Iris pigment epithelial cell (primary cell): ENCODE measurements at regions not wholly inside any gene's neighbourhood (a gene's known extent, or its start where the extent isn't known, plus 50 kb on each side); places are given as distances from the start of the nearest gene placed in this dataset.
"Not testable (repeated sequence)": the region's sequence is repeated elsewhere in the genome, so short reads cannot be mapped to it uniquely, and the experiment has no call there.

Source experiments
- DNase-seq: peaks from one replicate; pipeline ENCODE4 v3.0.0-alpha.2; 2011; ENCODE audit warnings: low read depth

GRCh38 chr3:194189243-194189791 lies 53.4 kb downstream of the HES1 start:
- peak; percentile 11 for DNase-seq

GRCh38 chr3:194191850-194192249 lies 55.9 kb downstream of the HES1 start:
- not testable (repeated sequence) for DNase-seq

GRCh38 chr3:194194051-194194756 lies 58.3 kb downstream of the HES1 start:
- DNase-seq, result no peak

GRCh38 chr3:194194757-194195085 lies 58.8 kb downstream of the HES1 start:
- DNase-seq, result no peak

- DNase-seq, result no peak
Measured at GRCh38 chr3:194195611-194196010, 59.7 kb downstream of the HES1 start.

- DNase-seq, result no peak
Measured at GRCh38 chr3:194196876-194197275, 60.9 kb downstream of the HES1 start.

GRCh38 chr3:194197396-194197960 lies 61.5 kb downstream of the HES1 start:
- DNase-seq, result no peak

- no peak for DNase-seq
Measured at GRCh38 chr3:194197981-194198695, 62.2 kb downstream of the HES1 start.

- DNase-seq, result no peak
Measured at GRCh38 chr3:194198938-194199337, 63.0 kb downstream of the HES1 start.

- DNase-seq, result no peak
Measured at GRCh38 chr3:194200422-194201081, 64.6 kb downstream of the HES1 start.

- no peak for DNase-seq
Measured at GRCh38 chr3:194201953-194202666, 66.2 kb downstream of the HES1 start.

- no peak for DNase-seq
Measured at GRCh38 chr3:194203482-194204041, 67.6 kb downstream of the HES1 start.

GRCh38 chr3:194204042-194204987 lies 68.4 kb downstream of the HES1 start:
- DNase-seq, result no peak

- DNase-seq, result peak; percentile 22
Measured at GRCh38 chr3:194205675-194206133, 69.8 kb downstream of the HES1 start.

GRCh38 chr3:194206320-194206719 lies 70.4 kb downstream of the HES1 start:
- DNase-seq, result no peak

GRCh38 chr3:194208709-194209108 lies 72.8 kb downstream of the HES1 start:
- no peak for DNase-seq

- DNase-seq, result no peak
Measured at GRCh38 chr3:194212161-194212844, 76.4 kb downstream of the HES1 start.

GRCh38 chr3:194212845-194213331 lies 76.9 kb downstream of the HES1 start:
- no peak for DNase-seq

- no peak for DNase-seq
Measured at GRCh38 chr3:194215392-194215791, 79.4 kb downstream of the HES1 start.
